ENCODE measurements at regions not wholly inside any gene's neighbourhood (a gene's known extent, or its start where the extent isn't known, plus 50 kb on each side); places are given as distances from the start of the nearest gene placed in this dataset.
"Not testable (repeated sequence)": the region's sequence is repeated elsewhere in the genome, so short reads cannot be mapped to it uniquely, and the experiment has no call there.

DNA sequence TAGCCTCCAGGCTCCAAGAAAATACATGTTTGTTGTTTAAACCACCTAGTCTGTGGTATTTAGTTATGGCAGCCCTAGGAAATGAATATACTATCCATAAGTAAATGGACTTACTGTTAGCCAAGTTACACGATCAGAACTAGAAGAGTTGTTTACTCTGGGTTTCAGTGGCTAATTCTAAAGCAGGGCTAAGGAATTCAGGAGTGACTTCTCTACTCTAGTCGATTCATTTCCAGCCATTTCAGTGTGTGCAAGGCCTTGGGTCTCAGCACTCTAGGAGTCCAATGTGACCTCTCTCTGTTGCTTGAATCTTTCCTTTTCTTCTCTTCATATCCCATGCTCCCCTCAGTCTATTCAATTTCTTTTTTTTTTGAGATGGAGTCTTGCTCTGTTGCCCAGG lies 66.7 kb downstream of the BHLHE40 start:
- DNase-seq (ENCODE audit: extremely low spot score), result no peak
- POLR2A ChIA-PET, result no interaction called here
- no peak for TF ChIP-seq CTCF (IDR thresholded peaks at IDR 0.05; ENCODE audit: control extremely low read depth, extremely low read depth, low read depth, missing control alignments)
- CTCF ChIA-PET, result no interaction called here

GRCh38 chr3:5047764-5048419 lies 68.7 kb downstream of the BHLHE40 start:
- no peak for TF ChIP-seq CTCF (IDR thresholded peaks at IDR 0.05; ENCODE audit: control extremely low read depth, extremely low read depth, low read depth, missing control alignments)
- no peak for DNase-seq (ENCODE audit: extremely low spot score)
- ChIA-PET POLR2A (no interaction called here), CTCF (interaction anchor here (0.9 to 1.3 kb wide), 2 partner anchors 8 to 336 kb away, joined by 3 to 4 read pairs; no protein-coding TSS in a partner anchor)

DNA sequence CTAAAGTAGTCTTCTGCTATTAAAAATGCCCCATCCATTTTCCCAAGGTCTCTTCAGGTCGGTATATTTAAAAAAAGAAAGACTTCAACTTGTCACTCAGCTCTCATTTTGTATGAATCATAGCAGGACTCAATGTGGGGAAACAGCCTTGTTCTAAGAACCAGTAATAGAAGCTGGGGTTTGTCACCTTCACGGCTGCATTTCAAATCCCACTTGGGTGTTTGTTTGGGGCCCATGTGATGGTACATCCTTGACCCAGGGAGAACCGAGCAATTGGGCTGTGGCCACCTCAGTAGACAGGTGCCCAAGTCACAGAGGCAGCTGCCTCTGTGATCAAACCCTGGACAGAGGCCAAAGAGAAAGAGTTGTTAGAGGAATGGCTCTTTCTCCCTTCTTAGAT lies 70.3 kb upstream of the ARL8B start:
- ChIA-PET CTCF (interaction anchor here (0.7 to 11.2 kb wide), 12 partner anchors 8 to 341 kb away, joined by 3 to 180 read pairs (median 4); no protein-coding TSS in a partner anchor), POLR2A (interaction anchor here (0.6 to 3.0 kb wide), 4 partner anchors 14 to 80 kb away, joined by 3 to 17 read pairs (median 4); no protein-coding TSS in a partner anchor)
- DNase-seq (ENCODE audit: extremely low spot score), result peak; percentile 42
- no peak for TF ChIP-seq CTCF (IDR thresholded peaks at IDR 0.05; ENCODE audit: control extremely low read depth, extremely low read depth, low read depth, missing control alignments)

DNA sequence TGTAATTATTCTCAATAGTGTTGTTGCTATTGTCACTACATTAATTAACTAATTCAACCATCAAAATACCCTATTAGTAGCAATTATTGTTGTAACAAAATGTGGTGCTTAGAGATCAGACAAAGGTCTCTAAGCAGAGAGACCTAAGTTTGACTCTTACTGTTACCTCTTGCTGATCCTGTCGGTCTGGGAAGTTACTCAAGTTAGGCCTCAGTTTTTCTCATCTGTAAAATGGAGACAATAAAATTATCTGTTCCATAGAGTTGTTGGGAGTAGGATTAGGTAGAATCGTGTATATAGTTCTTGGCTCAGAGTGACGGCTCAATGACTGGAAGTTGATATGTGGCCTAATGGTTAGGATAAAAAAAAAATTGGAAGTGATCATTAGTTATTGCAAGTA lies 69.8 kb upstream of the ARL8B start:
- TF ChIP-seq CTCF (IDR thresholded peaks at IDR 0.05; ENCODE audit: control extremely low read depth, extremely low read depth, low read depth, missing control alignments), result no peak
- DNase-seq (ENCODE audit: extremely low spot score), result no peak
- POLR2A ChIA-PET, result interaction anchor here (0.6 to 3.0 kb wide), 4 partner anchors 14 to 80 kb away, joined by 3 to 17 read pairs (median 4); no protein-coding TSS in a partner anchor
- CTCF ChIA-PET, result interaction anchor here (0.8 to 11.2 kb wide), 11 partner anchors 9 to 341 kb away, joined by 3 to 180 read pairs (median 4); no protein-coding TSS in a partner anchor

- TF ChIP-seq CTCF (IDR thresholded peaks at IDR 0.05; ENCODE audit: control extremely low read depth, extremely low read depth, low read depth, missing control alignments), result no peak
- CTCF ChIA-PET, result interaction anchor here (0.7 to 11.2 kb wide), 14 partner anchors 9 to 342 kb away, joined by 3 to 180 read pairs (median 4); no protein-coding TSS in a partner anchor
- POLR2A ChIA-PET, result interaction anchor here (3.0 kb wide), 1 partner anchor 69 kb away, joined by 17 read pairs; no protein-coding TSS in a partner anchor
- DNase-seq (ENCODE audit: extremely low spot score), result peak; percentile 26
Measured at GRCh38 chr3:5053021-5053831, 68.9 kb upstream of the ARL8B start.

GRCh38 chr3:5054098-5054497 lies 68.0 kb upstream of the ARL8B start:
- no peak for DNase-seq (ENCODE audit: extremely low spot score)
- POLR2A ChIA-PET, result interaction anchor here (3.0 kb wide), 1 partner anchor 70 kb away, joined by 17 read pairs; no protein-coding TSS in a partner anchor
- TF ChIP-seq CTCF (IDR thresholded peaks at IDR 0.05; ENCODE audit: control extremely low read depth, extremely low read depth, low read depth, missing control alignments), result no peak
- CTCF ChIA-PET, result interaction anchor here (0.8 to 11.2 kb wide), 5 partner anchors 10 to 343 kb away, joined by 3 to 180 read pairs (median 5); no protein-coding TSS in a partner anchor

GRCh38 chr3:5054579-5054978 lies 67.5 kb upstream of the ARL8B start:
- CTCF ChIA-PET, result interaction anchor here (0.8 to 11.2 kb wide), 7 partner anchors 10 to 704 kb away, joined by 3 to 180 read pairs (median 3); no protein-coding TSS in a partner anchor
- DNase-seq (ENCODE audit: extremely low spot score); POLR2A ChIA-PET: not testable (repeated sequence)

Data from GM10248 (cell line).